ENCODE measurements at regions not wholly inside any gene's neighbourhood (a gene's known extent, or its start where the extent isn't known, plus 50 kb on each side); places are given as distances from the start of the nearest gene placed in this dataset.

DNA sequence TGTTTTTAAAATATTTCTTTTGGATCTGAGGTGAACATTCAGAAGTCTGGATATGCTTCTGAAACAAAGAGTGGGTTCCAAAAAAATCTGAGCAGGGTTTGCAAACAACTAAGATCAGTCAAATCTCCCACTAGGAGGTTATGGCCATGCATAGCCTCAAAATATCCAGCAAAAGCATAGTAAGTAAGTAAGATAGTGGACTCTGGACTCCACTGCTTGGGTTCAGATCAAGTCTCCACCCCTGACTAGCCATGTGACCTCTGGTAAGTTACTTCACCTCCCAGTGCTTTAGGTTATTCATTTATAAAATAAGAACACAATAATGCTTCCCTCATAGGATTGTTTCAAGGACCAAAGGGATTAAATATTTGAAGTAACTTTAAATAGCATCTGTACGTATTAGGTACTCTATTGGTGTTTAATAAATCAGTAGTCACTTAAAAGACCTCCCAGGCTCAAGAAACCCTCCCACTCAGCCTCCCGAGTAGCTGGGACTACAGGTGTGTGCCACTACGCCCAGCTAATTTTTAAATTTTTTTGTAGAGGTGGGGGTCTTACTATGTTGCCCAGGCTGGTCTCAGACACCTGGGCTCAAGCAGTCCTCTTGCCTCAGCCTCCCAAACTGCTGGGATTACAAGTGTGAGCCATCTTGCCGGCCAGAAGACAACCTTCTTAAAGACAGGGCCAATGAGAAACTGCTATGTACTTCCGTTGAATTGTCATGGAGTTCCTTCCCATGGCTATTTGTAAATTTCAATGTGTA lies 95.7 kb upstream of the SOX5 start:
- H3K4me3 ChIP-seq (ENCODE audit: low read depth, low read length) = no peak overlapping the region
- TF ChIP-seq, protein P1, sequence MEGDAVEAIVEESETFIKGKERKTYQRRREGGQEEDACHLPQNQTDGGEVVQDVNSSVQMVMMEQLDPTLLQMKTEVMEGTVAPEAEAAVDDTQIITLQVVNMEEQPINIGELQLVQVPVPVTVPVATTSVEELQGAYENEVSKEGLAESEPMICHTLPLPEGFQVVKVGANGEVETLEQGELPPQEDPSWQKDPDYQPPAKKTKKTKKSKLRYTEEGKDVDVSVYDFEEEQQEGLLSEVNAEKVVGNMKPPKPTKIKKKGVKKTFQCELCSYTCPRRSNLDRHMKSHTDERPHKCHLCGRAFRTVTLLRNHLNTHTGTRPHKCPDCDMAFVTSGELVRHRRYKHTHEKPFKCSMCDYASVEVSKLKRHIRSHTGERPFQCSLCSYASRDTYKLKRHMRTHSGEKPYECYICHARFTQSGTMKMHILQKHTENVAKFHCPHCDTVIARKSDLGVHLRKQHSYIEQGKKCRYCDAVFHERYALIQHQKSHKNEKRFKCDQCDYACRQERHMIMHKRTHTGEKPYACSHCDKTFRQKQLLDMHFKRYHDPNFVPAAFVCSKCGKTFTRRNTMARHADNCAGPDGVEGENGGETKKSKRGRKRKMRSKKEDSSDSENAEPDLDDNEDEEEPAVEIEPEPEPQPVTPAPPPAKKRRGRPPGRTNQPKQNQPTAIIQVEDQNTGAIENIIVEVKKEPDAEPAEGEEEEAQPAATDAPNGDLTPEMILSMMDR (conservative IDR thresholded peaks at IDR 0.05; ENCODE audit: low read depth, low read length) = no peak
- peak; percentile 18 for DNase-seq (ENCODE audit: low read depth)

DNA sequence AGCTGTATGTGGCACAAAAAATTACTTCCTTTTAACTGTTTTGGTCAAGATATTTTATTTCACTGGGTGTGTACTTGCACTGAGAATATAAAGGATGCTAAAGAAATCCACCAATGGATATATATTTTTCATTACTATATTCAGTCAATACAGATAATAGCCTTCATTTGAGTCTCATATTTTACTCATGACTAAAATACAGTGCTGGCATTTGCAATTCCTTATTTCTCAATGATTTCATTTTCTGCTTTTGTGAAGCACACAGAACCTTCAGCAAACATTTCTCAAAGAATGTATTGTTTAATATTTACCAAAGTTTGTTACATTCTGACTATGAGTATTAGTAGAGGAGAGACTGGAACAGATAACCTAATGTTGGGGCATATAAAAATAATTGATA lies 93.2 kb upstream of the SOX5 start:
- TF ChIP-seq, protein P1 (conservative IDR thresholded peaks at IDR 0.05; ENCODE audit: low read depth, low read length) = no peak
- H3K4me3 ChIP-seq (ENCODE audit: low read depth, low read length) = no peak overlapping the region
- peak; percentile 13 for DNase-seq (ENCODE audit: low read depth)

DNA sequence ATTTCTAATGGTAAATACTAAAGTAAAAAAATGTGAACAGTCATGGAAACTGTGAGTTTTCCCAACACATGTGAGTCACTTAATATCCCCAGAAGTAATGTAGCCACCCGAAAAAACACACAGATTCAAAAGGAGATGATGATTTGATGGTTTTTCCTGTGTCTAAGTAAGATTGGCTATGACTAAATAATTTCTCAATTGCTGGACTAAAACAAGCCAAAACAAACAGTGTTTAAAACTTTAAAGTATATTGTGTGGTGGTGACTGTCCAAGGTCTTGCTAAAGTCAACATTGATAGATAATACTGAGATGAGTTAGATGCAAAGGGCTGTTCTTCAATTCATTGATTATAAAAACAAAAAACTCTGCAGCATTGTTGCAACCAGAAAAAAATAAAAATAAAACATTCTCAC lies 89.6 kb upstream of the SOX5 start:
- TF ChIP-seq, protein P1 (conservative IDR thresholded peaks at IDR 0.05; ENCODE audit: low read depth, low read length) = no peak
- peak; percentile 97 for DNase-seq (ENCODE audit: low read depth)

DNA sequence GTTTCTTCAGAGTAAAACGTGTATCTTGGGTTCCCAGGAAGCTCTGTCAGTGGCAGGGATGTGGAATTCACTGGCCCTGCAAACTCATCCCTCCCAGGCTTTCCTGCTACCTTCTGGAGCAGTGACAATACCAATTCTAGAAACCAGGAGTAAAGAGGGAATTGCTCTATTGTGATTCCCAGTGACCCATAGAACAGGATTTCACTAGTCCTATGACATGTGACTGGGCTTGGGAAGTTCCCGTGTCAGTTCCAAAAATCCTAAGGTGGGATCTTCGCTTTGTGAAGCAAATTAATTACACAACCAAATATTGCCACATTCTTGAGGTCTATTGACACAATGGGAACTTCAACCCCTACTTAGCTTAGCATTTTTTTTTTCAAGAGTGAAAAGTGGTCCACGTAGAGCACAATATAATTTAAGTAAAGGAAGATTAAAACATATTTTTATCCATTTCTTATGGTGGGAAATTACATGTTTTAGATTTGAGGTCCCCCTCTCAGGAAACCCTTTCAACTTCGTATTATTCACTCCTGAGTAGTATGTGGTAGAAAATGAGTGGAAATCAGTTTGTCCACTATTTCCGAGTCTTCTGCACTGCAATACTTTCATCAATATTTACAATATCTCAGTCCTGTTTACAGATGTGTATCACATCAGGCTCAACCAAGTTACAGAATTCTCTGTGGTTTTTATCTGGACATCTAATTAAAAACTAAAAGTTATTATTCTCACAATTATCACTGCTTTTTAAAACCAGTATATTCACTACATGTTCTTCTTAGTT lies 88.9 kb upstream of the SOX5 start:
- TF ChIP-seq, protein P1 (conservative IDR thresholded peaks at IDR 0.05; ENCODE audit: low read depth, low read length) = no peak
- peak; percentile 19 for DNase-seq (ENCODE audit: low read depth)
- H3K4me3 ChIP-seq (ENCODE audit: low read depth, low read length) = no peak overlapping the region

More for the DNA sequence above, 89.6 kb upstream of the SOX5 start:
- no peak overlapping the region for H3K4me3 ChIP-seq (ENCODE audit: low read depth, low read length)

DNA sequence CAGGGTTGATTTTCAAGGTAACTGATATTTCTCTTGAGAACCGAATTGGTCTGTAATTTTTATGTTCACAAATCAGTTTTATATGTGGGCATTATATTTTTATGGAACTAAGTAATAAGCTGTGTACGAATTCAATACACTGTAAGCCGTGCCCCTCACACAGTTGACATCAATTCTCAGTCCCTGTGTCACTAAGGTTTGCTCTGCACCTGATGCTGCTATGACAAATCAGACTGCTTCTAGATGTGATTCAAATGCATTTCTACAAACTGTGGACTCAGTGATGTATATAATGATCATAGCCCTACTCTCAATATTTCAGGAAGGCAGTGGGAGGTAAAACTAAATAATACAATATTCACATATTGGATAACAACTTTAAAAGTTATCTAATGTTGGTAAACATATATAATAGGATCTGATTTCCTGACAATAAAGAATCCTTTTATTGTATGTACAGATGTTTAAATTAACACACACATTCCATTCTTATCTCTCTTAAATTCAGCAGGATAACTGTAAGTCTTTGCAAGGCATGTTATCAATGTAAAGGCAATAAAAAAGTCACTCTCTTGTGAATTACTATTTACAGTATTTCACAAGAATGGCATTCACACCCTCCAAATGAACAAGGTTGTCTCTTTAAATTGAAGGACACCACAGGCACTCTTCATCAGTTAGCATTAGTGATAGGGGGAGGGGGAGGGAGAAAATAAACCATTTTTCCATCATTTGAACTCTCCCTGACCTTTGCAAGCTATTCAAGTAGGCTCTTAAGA lies 87.2 kb upstream of the SOX5 start:
- H3K4me3 ChIP-seq (ENCODE audit: low read depth, low read length) = no peak overlapping the region
- no peak for DNase-seq (ENCODE audit: low read depth)
- TF ChIP-seq, protein P1 (conservative IDR thresholded peaks at IDR 0.05; ENCODE audit: low read depth, low read length) = no peak

DNA sequence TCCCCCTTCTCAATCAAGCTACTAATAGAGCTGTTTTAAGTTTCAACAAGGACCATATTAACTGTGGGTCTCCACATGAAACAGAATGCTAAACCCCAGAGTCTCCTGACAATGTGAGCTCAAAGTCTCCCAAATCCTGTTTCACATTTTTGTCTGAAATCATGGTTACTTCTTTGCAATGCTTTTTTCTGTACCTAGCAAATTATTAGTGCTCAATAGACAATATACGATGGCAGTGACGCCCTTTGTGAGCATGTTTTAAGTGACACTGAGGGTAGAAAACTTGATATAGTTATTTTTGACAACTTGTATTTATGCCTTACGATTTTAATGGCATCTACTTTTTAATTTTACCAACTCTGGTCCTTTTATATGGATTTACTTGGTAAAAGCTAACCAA lies 85.4 kb upstream of the SOX5 start:
- TF ChIP-seq, protein P1 (conservative IDR thresholded peaks at IDR 0.05; ENCODE audit: low read depth, low read length) = no peak
- no peak overlapping the region for H3K4me3 ChIP-seq (ENCODE audit: low read depth, low read length)
- no peak for DNase-seq (ENCODE audit: low read depth)

All from choroid plexus epithelial cell (primary cell).